ENCODE measurements at regions not wholly inside any gene's neighbourhood (a gene's known extent, or its start where the extent isn't known, plus 50 kb on each side); places are given as distances from the start of the nearest gene placed in this dataset.

DNA sequence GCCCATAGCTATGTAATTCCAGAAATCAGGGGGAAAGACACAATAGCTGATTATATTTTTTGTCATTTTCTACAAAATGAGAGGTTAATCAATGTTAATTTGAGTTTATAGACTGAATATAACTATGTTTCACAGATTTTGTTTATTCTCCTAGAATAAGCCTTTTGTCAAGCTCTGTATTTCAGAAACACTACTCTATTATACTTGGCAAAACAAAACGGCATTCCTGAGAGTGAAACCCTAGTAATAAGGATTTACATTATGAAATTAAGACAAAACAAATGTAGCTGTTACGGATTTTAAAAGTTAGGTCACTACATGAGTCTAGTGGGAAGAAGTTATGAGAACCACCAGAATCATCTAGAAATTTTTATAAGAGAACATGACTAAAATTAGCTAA, 334.2 kb downstream of the KLF12 start:
- TF ChIP-seq, protein P1, sequence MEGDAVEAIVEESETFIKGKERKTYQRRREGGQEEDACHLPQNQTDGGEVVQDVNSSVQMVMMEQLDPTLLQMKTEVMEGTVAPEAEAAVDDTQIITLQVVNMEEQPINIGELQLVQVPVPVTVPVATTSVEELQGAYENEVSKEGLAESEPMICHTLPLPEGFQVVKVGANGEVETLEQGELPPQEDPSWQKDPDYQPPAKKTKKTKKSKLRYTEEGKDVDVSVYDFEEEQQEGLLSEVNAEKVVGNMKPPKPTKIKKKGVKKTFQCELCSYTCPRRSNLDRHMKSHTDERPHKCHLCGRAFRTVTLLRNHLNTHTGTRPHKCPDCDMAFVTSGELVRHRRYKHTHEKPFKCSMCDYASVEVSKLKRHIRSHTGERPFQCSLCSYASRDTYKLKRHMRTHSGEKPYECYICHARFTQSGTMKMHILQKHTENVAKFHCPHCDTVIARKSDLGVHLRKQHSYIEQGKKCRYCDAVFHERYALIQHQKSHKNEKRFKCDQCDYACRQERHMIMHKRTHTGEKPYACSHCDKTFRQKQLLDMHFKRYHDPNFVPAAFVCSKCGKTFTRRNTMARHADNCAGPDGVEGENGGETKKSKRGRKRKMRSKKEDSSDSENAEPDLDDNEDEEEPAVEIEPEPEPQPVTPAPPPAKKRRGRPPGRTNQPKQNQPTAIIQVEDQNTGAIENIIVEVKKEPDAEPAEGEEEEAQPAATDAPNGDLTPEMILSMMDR (IDR thresholded peaks at IDR 0.05; ENCODE audit: low read depth, low read length) = no peak
- no peak overlapping the region for H3K4me3 ChIP-seq (ENCODE audit: low read depth, low read length)
- in situ Hi-C loops (cut with HindIII; ENCODE audit: low sequenced_read_pairs) = no loop called here
- no peak for DNase-seq (ENCODE audit: low read depth, low spot score)

DNA sequence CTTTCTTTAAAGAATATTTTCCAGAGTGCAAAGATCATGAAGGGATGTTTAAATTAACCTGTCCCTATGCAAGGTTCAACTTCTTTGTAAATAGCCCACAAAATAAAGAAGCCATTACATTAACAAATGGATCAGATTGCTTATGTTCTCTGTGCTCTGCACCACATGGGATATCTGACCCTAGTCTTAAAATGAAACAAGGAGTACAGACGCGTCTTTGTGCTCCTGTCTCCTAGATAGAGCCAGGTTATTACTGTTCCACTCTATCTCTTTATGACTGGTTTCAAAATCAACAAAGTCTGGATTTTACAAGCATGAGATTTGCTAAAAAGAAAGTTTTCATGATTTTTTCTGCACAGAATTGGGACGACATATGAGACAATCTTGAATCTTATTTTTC, 339.4 kb downstream of the KLF12 start:
- TF ChIP-seq, protein P1 (IDR thresholded peaks at IDR 0.05; ENCODE audit: low read depth, low read length) = no peak
- no peak overlapping the region for H3K4me3 ChIP-seq (ENCODE audit: low read depth, low read length)
- in situ Hi-C loops (cut with HindIII; ENCODE audit: low sequenced_read_pairs) = no loop called here
- no peak for DNase-seq (ENCODE audit: low read depth, low spot score)

DNA sequence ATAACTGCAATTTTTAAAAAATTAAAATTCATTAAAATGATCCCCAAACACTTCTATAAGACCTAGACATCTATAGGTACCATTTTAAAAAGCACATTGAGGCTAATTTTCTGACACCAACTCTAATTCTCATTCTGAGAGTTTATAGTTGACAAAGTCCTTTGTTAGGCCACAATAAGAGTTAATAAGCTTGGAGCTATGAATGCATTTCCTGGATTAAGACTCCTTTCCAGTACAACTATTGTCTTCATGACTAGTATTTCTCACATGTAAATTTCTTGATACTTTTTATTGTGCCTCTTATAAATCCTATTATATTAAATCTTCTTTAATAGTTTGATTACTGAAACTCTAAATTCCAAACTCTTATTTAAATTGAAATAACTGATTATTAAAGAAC, 340.8 kb downstream of the KLF12 start:
- TF ChIP-seq, protein P1 (IDR thresholded peaks at IDR 0.05; ENCODE audit: low read depth, low read length) = no peak
- H3K4me3 ChIP-seq (ENCODE audit: low read depth, low read length) = no peak overlapping the region
- in situ Hi-C loops (cut with HindIII; ENCODE audit: low sequenced_read_pairs) = no loop called here
- DNase-seq (ENCODE audit: low read depth, low spot score) = no peak

DNA sequence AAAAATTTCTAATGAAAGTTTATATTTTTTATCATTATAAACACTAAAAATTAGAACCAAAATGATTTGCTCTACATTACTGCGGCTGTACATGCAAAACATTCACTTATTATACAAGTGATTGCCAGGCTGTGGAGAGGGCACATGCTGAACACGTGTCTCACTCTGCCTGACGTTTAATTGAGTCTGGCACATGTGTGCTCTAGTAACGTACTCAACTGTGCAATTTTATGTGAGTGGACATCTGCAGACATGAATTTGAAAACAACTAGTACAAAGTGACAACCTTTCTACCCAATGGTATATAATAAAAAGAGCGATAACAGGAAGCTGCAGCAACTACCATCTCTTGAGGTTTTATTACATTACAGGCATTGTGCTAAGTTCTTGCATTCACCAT, 341.4 kb downstream of the KLF12 start:
- in situ Hi-C loops (cut with HindIII; ENCODE audit: low sequenced_read_pairs) = no loop called here
- H3K4me3 ChIP-seq (ENCODE audit: low read depth, low read length) = no peak overlapping the region
- no peak for DNase-seq (ENCODE audit: low read depth, low spot score)
- TF ChIP-seq, protein P1 (IDR thresholded peaks at IDR 0.05; ENCODE audit: low read depth, low read length) = no peak

DNA sequence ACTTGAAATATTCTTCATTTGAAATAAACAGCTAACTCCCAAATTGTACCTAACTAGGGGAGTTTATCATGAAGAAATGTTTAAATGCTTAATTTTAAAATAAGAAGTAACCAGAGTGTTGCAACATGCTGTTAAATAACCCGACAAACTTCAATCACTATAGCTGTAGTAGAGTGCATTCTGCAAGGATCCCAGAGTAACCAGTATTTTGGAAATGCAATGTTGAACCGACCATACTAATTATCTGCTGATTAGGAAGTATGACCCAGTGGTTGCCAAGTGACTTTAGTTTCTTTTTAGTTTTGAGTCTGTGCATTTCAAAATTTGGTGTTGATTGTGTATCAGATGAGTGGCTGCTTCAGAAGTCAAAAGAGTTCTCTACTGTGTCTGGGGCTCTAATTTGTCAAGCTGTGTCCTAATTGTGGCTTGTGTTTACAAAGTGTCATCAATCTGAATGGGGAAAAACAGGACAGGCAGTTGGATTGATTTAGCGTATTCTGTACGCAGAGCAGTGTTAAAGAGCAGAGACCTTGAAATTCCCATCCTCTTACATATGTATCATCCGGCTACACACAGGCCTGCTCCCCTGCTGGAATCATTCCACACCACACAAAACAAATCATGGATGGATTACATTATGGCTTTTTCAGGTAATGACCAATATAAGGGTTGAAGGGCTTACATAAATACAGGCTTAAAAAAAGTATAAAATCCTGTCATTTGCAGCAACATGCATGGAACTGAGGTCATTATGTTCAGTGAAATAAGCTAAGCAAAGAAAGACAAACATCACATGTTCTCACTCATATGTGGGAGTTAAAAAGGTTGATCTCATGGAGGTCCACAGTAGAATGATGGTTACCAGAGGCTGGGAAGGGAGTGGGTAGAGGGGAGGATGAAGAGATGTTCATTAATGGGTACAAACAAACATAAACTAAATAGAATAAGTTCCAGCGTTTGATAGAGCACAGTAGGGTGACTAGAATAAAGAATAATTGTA, 351.5 kb downstream of the KLF12 start:
- DNase-seq (ENCODE audit: low read depth, low spot score) = peak; percentile 50
- in situ Hi-C loops (cut with HindIII; ENCODE audit: low sequenced_read_pairs) = no loop called here
- H3K4me3 ChIP-seq (ENCODE audit: low read depth, low read length) = no peak overlapping the region
- TF ChIP-seq, protein P1 (IDR thresholded peaks at IDR 0.05; ENCODE audit: low read depth, low read length) = no peak

DNA sequence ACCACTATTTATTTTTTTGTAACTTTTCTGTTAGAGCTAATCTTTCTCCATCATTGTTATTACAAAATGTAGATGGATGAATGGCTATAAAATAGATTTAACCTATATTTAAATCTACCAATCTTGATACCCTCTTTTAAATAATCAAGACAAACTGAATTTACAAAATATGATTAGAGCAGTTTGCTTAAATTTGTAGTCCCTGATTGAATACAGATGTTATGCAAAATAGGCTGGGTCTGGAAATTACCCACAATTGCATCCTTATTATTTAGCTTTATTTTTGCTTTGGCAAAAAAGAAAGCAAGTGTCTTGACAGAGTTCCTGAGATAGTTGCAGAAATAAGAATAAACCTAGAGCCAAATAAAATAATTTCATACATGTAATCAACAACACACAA, 352.8 kb downstream of the KLF12 start:
- TF ChIP-seq, protein P1 (IDR thresholded peaks at IDR 0.05; ENCODE audit: low read depth, low read length) = no peak
- DNase-seq (ENCODE audit: low read depth, low spot score) = no peak
- in situ Hi-C loops (cut with HindIII; ENCODE audit: low sequenced_read_pairs) = no loop called here
- no peak overlapping the region for H3K4me3 ChIP-seq (ENCODE audit: low read depth, low read length)
